Brain microvascular endothelial cell (primary cell): ENCODE measurements at regions not wholly inside any gene's neighbourhood (a gene's known extent, or its start where the extent isn't known, plus 50 kb on each side); places are given as distances from the start of the nearest gene placed in this dataset.

Experiments
- DNase-seq: peaks from one replicate; pipeline ENCODE4 v3.0.0-alpha.2; 2020
- H3K27ac ChIP-seq: fragments of 250-450 bp; sonication (Bioruptor Pico); 2 replicates; pipeline ENCODE4 v1.5.1; 2020; ENCODE audit warnings: mild to moderate bottlenecking, moderate library complexity
- H3K27me3 ChIP-seq: fragments of 250-450 bp; sonication (Bioruptor Pico); replicated peaks from 2 replicates; pipeline ENCODE4 v1.5.1; 2020; ENCODE audit warnings: mild to moderate bottlenecking
- H3K36me3 ChIP-seq: fragments of 250-450 bp; sonication (Bioruptor Pico); replicated peaks from 2 replicates; pipeline ENCODE4 v1.5.1; 2020; ENCODE audit warnings: mild to moderate bottlenecking
- H3K4me3 ChIP-seq: 2 replicates; pipeline ENCODE4 v1.5.1; 2011; ENCODE audit warnings: low read depth, mild to moderate bottlenecking, control low read depth, low read length, moderate library complexity
- in situ Hi-C: cut with HindIII; loops from 2 replicates; pipeline ENCODE4 v1.10.0; 2017; ENCODE audit warnings: low sequenced_read_pairs, low pct_ligation_motif_present
- TF ChIP-seq, protein P1 (sequence below): IDR thresholded peaks from 2 replicates; pipeline ENCODE4 v1.5.1; 2011; ENCODE audit warnings: low read depth, mild to moderate bottlenecking, moderate library complexity, low read length, control low read depth, inconsistent platforms; ENCODE audit errors: missing control alignments

DNA sequence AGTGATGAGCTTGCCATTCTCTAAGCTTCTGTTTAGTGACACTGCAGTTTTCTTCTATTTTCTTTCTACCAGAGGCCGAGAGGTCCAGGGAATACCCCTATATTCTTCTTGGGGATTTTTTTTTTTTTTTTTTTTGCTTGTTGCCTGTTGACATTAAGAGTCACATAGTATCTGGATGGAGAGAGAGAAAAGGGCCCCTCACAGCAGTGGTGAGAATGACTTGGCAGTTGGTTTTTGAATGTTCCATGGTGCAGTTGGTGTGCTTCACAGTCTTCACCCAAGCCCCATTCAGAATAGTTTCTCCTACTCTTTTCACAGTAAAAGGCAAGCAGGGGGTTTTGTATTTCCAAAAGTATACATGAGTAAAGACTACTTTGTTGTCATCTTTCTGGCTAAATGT, 577.9 kb downstream of the LMO7 start:
- DNase-seq: no peak
- no peaks in the 10 kb centered on the region for H3K36me3 ChIP-seq
- H3K27ac ChIP-seq: no peak overlapping the region
- TF ChIP-seq, protein P1, sequence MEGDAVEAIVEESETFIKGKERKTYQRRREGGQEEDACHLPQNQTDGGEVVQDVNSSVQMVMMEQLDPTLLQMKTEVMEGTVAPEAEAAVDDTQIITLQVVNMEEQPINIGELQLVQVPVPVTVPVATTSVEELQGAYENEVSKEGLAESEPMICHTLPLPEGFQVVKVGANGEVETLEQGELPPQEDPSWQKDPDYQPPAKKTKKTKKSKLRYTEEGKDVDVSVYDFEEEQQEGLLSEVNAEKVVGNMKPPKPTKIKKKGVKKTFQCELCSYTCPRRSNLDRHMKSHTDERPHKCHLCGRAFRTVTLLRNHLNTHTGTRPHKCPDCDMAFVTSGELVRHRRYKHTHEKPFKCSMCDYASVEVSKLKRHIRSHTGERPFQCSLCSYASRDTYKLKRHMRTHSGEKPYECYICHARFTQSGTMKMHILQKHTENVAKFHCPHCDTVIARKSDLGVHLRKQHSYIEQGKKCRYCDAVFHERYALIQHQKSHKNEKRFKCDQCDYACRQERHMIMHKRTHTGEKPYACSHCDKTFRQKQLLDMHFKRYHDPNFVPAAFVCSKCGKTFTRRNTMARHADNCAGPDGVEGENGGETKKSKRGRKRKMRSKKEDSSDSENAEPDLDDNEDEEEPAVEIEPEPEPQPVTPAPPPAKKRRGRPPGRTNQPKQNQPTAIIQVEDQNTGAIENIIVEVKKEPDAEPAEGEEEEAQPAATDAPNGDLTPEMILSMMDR: no peak
- H3K4me3 ChIP-seq: no peak overlapping the region
- in situ Hi-C loops: no loop called here
- no peaks in the 10 kb centered on the region for H3K27me3 ChIP-seq

DNA sequence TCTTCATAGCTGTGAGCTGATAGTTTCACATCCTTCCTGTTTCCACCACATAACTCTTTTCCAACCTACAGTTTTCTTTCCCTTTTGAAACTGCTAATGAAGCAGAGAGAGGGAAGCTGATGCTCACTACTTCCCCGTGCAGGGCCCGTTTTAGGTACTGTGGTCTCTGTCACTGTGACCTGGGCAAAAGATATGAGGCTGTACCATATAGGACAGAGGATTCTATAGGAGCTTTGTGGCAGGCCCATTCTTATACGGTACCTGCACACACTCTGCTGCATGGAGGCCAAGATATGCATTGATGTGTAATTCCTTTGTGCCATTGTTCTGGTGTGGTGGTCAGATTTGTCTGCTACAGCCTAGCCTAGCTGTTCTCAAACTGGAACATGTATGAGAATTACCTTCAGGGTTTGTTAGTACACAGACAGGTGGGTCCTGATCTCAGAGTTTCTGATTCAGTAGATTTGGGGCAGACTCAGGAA, 577.3 kb downstream of the LMO7 start:
- H3K27me3 ChIP-seq: no peaks in the 10 kb centered on the region
- no peak overlapping the region for H3K27ac ChIP-seq
- in situ Hi-C loops: no loop called here
- no peak overlapping the region for H3K4me3 ChIP-seq
- no peak for DNase-seq
- TF ChIP-seq, protein P1: no peak
- H3K36me3 ChIP-seq: no peaks in the 10 kb centered on the region

DNA sequence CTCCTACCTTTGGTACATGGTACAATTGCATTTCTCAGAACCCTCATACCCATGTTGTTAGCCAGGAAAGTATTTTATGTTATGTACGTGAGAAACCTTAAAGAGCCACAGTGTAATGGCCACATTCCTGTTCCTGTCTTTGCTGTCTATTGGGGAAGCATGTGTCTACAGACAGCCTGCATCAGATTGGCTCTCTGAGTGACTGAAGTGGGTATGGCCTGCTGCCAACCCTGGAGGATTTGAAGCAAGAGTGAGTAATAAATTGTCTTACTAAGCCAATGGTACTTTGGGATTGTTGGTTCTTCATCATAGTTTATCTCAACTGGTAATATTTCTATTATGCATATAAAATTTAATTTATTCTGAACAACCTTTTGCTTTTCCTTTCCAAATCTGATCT, 574.1 kb downstream of the LMO7 start:
- Histone ChIP-seq H3K27ac (no peak overlapping the region), H3K27me3 (no peaks in the 10 kb centered on the region), H3K4me3 (no peak overlapping the region), H3K36me3 (no peaks in the 10 kb centered on the region)
- in situ Hi-C loops: no loop called here
- peak; percentile 39 for DNase-seq
- TF ChIP-seq, protein P1: no peak

DNA sequence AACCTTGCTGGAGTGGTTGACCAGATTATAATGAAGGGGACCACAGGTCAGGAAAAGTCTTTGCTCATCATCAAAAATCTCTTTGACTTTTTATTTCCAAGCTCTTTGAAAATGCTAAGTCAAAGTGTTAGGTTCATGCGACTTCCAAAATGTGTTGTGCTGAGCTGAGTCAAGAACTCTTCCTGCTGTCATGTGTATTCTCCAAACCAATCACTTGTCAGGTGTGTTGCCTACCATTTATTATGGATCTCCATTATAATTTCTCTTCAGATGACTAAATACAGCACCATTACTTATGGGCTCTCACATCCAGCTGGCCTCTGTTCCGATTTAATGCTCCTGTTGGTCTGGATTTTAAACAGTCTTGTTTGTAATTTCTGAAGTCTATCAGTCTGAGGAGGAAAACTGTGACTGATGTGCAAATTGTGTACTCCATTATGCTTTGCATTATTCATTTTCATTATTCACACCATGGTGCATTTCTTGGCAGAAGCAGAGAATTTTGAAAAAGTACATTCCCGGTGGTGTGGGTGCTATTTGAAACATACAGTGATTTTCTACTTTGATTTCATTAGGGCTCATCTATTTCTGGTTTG, 562.5 kb downstream of the LMO7 start:
- no peak overlapping the region for H3K4me3 ChIP-seq
- DNase-seq: no peak
- H3K27ac ChIP-seq: no peak overlapping the region
- no peaks in the 10 kb centered on the region for H3K27me3 ChIP-seq
- TF ChIP-seq, protein P1: no peak
- no peaks in the 10 kb centered on the region for H3K36me3 ChIP-seq
- in situ Hi-C loops: no loop called here

DNA sequence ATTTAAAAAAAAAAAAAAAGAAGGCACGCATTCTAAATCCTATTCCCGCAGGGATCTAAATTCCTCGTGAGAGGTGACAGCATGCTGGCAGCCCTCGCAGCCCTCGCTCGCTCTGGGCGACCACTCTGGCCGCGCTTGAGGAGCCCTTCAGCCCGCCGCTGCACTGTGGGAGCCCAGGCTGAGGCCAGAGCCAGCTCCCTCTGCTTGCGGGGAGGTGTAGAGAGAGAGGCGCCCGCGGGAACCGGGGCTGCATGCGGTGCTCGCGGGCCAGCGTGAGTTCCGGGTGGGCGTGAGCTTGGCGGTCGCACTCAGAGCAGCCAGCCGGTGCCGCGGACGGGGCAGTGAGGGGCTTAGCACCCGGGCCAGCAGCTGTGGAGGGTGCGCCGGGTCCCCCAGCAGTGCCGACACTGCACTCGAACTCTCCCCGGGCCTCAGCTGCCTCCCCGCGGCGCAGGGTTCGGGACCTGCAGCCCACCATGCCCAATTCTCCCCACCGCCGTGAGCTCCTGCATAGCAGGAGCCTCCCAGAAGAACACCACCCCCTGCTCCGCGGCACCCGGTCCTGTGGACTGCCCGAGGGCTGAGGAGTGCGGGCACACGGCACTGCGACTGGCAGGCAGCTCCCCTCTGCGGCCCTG, 553.9 kb downstream of the LMO7 start:
- Histone ChIP-seq H3K4me3 (no peak overlapping the region), H3K27me3 (no peaks in the 10 kb centered on the region), H3K36me3 (no peaks in the 10 kb centered on the region), H3K27ac (no peak overlapping the region)
- DNase-seq: no peak
- TF ChIP-seq, protein P1: no peak
- in situ Hi-C loops: no loop called here
